HCT116 (cell line): ENCODE measurements at regions not wholly inside any gene's neighbourhood (a gene's known extent, or its start where the extent isn't known, plus 50 kb on each side); places are given as distances from the start of the nearest gene placed in this dataset.

ENCODE experiments used
- ATAC-seq: fragments of 200-7000 bp; cut with Tn5 transposase; 2 replicates; pipeline ENCODE4 v1.9.1; 2020; ENCODE audit warnings: mild to moderate bottlenecking, moderate library complexity
- BruUV-seq: library from RNA; stranded (reverse); fragments of 400-500 nt; replicated peaks from 2 replicates; lab custom pipeline; 2021; lab: Mats Ljungman, UMichigan
- CTCF ChIA-PET: fragments of 300-600 bp; sonication (Branson Sonifier 250); formaldehyde crosslinking; loops from one replicate; lab custom pipeline; 2021; ENCODE audit warnings: antibody characterized with exemption; lab: Charles Lee
- POLR2A ChIA-PET: fragments of 300-600, 350-600 bp; sonication (Branson Sonifier 250); formaldehyde crosslinking; loops from one replicate; lab custom pipeline; 2021; ENCODE audit warnings: antibody characterized with exemption; lab: Charles Lee
- RAD21 ChIA-PET, 2 experiments: fragments of 300-600 bp; sonication (Branson Sonifier 250); formaldehyde crosslinking; loops; one replicate each; lab custom pipeline; 2023; ENCODE audit warnings: low total read pairs in 2 of 2; ENCODE audit not compliant: uncharacterized antibody in 2 of 2, unreplicated experiment in 2 of 2, low non-redundant PET in 1 of 2; lab: Charles Lee
- DNase-seq: peaks from one replicate; pipeline ENCODE4 v3.0.0-alpha.2; 2010; ENCODE audit warnings: low read depth, low spot score
- H2AFZ ChIP-seq: fragments of 200-600 bp; shearing (Covaris generic), sonication (generic); 2 replicates; pipeline ENCODE4 v1.6.1; 2017; ENCODE audit warnings: low read depth, mixed run types, mixed read lengths, antibody characterized with exemption, low read length; ENCODE audit not compliant: poor library complexity, severe bottlenecking
- H3K27ac ChIP-seq: 2 replicates; pipeline ENCODE4 v1.5.1; 2012; ENCODE audit warnings: low read depth, low read length
- H3K27me3 ChIP-seq: fragments of 200-600 bp; sonication (generic); 2 replicates; pipeline ENCODE4 v1.6.1; 2016; ENCODE audit warnings: mixed run types, low read length, mixed read lengths; ENCODE audit not compliant: insufficient read depth
- H3K36me3 ChIP-seq, 2 experiments: fragments of 200-500 bp in 1 of 2; fragments of 200-600 bp in 1 of 2; sonication (Bioruptor generic) in 1 of 2; sonication (generic) in 1 of 2; 2 replicates each; pipeline versions ENCODE4 v1.5.1 to v1.6.1; 2014 to 2016; ENCODE audit warnings: low read length in 2 of 2, inconsistent platforms in 1 of 2, mixed read lengths in 1 of 2, mixed run types in 1 of 2; ENCODE audit not compliant: insufficient read depth in 2 of 2, control insufficient read depth in 1 of 2
- H3K4me1 ChIP-seq, 2 experiments: fragments of 200-600 bp in 1 of 2; sonication (generic) in 1 of 2; 2 replicates each; pipeline versions ENCODE4 v1.5.1 to v1.6.1; 2012 to 2017; ENCODE audit warnings: low read length in 2 of 2, inconsistent platforms in 1 of 2, mild to moderate bottlenecking in 1 of 2, mixed read lengths in 1 of 2, mixed run types in 1 of 2, moderate library complexity in 1 of 2; ENCODE audit not compliant: insufficient read depth in 2 of 2, control insufficient read depth in 1 of 2
- H3K4me2 ChIP-seq: fragments of 200-600 bp; sonication (generic); 2 replicates; pipeline ENCODE4 v1.6.1; 2017; ENCODE audit warnings: mixed run types, low read length, mixed read lengths
- H3K4me3 ChIP-seq, 2 experiments: fragments of 200-600 bp in 1 of 2; sonication (generic) in 1 of 2; replicated peaks in 1 of 2; 2 replicates each; pipeline ENCODE4 v1.5.1; 2011 to 2016; ENCODE audit warnings: low read length in 2 of 2, control low read depth in 1 of 2, low read depth in 1 of 2, mild to moderate bottlenecking in 1 of 2, mixed read lengths in 1 of 2, mixed run types in 1 of 2
- H3K79me2 ChIP-seq: fragments of 200-600 bp; sonication (generic); 2 replicates; pipeline ENCODE4 v1.6.1; 2017; ENCODE audit warnings: mild to moderate bottlenecking, mixed run types, low read length, moderate library complexity, mixed read lengths; ENCODE audit not compliant: insufficient read depth
- H3K9ac ChIP-seq: fragments of 200-600 bp; sonication (generic); 2 replicates; pipeline ENCODE4 v1.6.1; 2016; ENCODE audit warnings: low read length, mixed read lengths
- H3K9me2 ChIP-seq: fragments of 200-600 bp; sonication (generic), shearing (Covaris generic); 2 replicates; pipeline ENCODE4 v1.6.1; 2017; ENCODE audit warnings: mixed run types, mild to moderate bottlenecking, moderate library complexity; ENCODE audit not compliant: insufficient read depth
- H3K9me3 ChIP-seq, 2 experiments: fragments of 200-500 bp in 1 of 2; fragments of 200-600 bp in 1 of 2; sonication (Bioruptor generic) in 1 of 2; sonication (generic) in 1 of 2; 2 replicates each; pipeline ENCODE4 v1.6.1; 2014 to 2017; ENCODE audit warnings: low read length in 2 of 2, mixed read lengths in 2 of 2, inconsistent platforms in 1 of 2, low read depth in 1 of 2, mild to moderate bottlenecking in 1 of 2, mixed run types in 1 of 2, moderate library complexity in 1 of 2; ENCODE audit not compliant: control insufficient read depth in 1 of 2, insufficient read depth in 1 of 2
- H4K20me1 ChIP-seq: fragments of 200-600 bp; sonication (generic), shearing (Covaris generic); 2 replicates; pipeline ENCODE4 v1.6.1; 2017; ENCODE audit warnings: mixed run types, mild to moderate bottlenecking, moderate library complexity; ENCODE audit not compliant: insufficient read depth
- ELF1 ChIP-seq: IDR thresholded peaks from 2 replicates; pipeline ENCODE4 v1.6.1; 2012; ENCODE audit warnings: low read depth, borderline replicate concordance
- EZH2 ChIP-seq: fragments of 200-600 bp; sonication (generic); IDR thresholded peaks from 2 replicates; pipeline ENCODE4 v1.6.1; 2017; ENCODE audit warnings: antibody characterized with exemption, mixed run types
- FOSL1 ChIP-seq: IDR thresholded peaks from 2 replicates; pipeline ENCODE4 v1.6.1; 2012; ENCODE audit warnings: low read depth
- JUND ChIP-seq: IDR thresholded peaks from 2 replicates; pipeline ENCODE4 v1.6.1; 2012
- POLR2A ChIP-seq: IDR thresholded peaks from 2 replicates; pipeline ENCODE4 v1.7.0; 2011; ENCODE audit warnings: borderline replicate concordance; ENCODE audit not compliant: insufficient read depth, insufficient read length; ENCODE audit errors: extremely low read depth
- SRF ChIP-seq: IDR thresholded peaks from 2 replicates; pipeline ENCODE4 v1.6.1; 2012; ENCODE audit warnings: low read depth
- TCF7L2 ChIP-seq: IDR thresholded peaks from 2 replicates; pipeline ENCODE4 v1.7.0; 2011; ENCODE audit warnings: borderline replicate concordance, inconsistent platforms; ENCODE audit not compliant: insufficient read depth, insufficient read length; ENCODE audit errors: extremely low read depth
- ZNF274 ChIP-seq: fragments of 200-500 bp; sonication (Bioruptor generic); IDR thresholded peaks from 2 replicates; pipeline ENCODE4 v1.6.1; 2014; ENCODE audit warnings: mild to moderate bottlenecking, low read depth, low read length, inconsistent platforms
- intact Hi-C: fragments of 100-400 bp; cut with micrococcal nuclease; formaldehyde crosslinking; loops from 2 replicates; pipeline ENCODE4 v1.10.0; 2022
- TF ChIP-seq, protein P1 (sequence below), 3 experiments: fragments of 200-600 bp in 1 of 3; sonication (generic) in 1 of 3; IDR thresholded peaks in 2 of 3; conservative IDR thresholded peaks in 1 of 3; 2 replicates each; pipeline ENCODE4 v1.5.1; 2012 to 2017; ENCODE audit warnings: low read depth in 2 of 3, low read length in 2 of 3, antibody characterized with exemption in 1 of 3, borderline replicate concordance in 1 of 3, control low read depth in 1 of 3, mild to moderate bottlenecking in 1 of 3, mixed read lengths in 1 of 3, mixed run types in 1 of 3, moderate library complexity in 1 of 3; ENCODE audit not compliant: insufficient read depth in 1 of 3
- TF ChIP-seq, protein P2 (sequence below): IDR thresholded peaks from 2 replicates; pipeline ENCODE4 v1.6.1; 2012

DNA sequence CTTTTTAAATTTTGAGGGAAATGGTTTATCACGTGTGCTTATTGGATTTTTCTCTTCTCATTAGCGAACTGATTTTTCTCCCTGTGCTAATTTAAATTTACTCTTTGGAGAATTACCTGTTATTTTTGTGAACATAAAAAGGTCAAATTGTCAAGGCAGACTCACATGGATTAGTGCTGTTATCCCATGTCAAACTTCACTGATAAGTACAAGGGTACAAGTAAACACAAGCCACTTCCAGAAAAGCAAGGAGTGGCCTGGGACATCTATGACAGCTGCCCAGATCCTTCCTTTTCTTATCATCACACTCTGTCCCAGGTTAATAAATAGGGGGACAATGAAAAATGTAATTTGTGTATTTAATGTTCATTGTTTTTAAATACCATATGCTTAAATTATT, 901.2 kb downstream of the LTN1 start:
- ChIA-PET CTCF (no interaction called here), POLR2A (no interaction called here), RAD21 (no interaction called here)
- TF ChIP-seq SRF (no peak), EZH2 (no peak)
- ATAC-seq (no peak), DNase-seq (no peak)
- Histone ChIP-seq H3K9me2 (no peaks in the 10 kb centered on the region), H3K27me3 (no peaks in the 10 kb centered on the region), H3K4me1 (no peaks in the 10 kb centered on the region), H3K9ac (no peak overlapping the region), H3K4me2 (no peak overlapping the region), H3K36me3 (no peaks in the 10 kb centered on the region), H3K9me3 (no peaks in the 10 kb centered on the region; a peak in 2 of 4 replicates), H3K79me2 (no peaks in the 10 kb centered on the region), H4K20me1 (no peaks in the 10 kb centered on the region), H3K27ac (no peak overlapping the region), H3K4me3 (no peak overlapping the region), H2AFZ (no peak overlapping the region)
- no TSS peak for BruUV-seq
- intact Hi-C loops: no loop called here

DNA sequence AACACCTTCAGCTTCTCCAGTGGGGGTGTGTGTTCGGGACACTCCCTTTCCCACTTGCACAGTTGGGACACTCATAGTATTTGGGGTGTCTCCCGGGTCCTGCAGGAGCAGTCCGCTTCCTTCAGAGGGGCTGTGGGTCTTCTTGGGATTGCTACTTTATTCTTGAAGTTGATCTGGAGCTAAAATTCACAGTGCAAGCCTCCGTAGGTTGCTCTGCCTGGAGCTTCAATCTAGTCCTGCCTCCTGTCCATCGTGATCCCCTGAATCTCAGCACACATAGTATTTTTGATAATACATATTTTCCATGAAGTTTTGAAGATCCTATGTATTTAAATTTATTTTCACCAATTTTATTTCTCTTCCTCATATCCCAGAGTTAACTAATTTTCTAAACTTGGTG, 902.1 kb downstream of the LTN1 start:
- H3K79me2 ChIP-seq: no peaks in the 10 kb centered on the region
- TF ChIP-seq ZNF274 (no peak), FOSL1 (no peak), ELF1 (no peak), EZH2 (no peak), TCF7L2 (no peak), POLR2A (no peak), JUND (no peak)
- TF ChIP-seq, protein P1, sequence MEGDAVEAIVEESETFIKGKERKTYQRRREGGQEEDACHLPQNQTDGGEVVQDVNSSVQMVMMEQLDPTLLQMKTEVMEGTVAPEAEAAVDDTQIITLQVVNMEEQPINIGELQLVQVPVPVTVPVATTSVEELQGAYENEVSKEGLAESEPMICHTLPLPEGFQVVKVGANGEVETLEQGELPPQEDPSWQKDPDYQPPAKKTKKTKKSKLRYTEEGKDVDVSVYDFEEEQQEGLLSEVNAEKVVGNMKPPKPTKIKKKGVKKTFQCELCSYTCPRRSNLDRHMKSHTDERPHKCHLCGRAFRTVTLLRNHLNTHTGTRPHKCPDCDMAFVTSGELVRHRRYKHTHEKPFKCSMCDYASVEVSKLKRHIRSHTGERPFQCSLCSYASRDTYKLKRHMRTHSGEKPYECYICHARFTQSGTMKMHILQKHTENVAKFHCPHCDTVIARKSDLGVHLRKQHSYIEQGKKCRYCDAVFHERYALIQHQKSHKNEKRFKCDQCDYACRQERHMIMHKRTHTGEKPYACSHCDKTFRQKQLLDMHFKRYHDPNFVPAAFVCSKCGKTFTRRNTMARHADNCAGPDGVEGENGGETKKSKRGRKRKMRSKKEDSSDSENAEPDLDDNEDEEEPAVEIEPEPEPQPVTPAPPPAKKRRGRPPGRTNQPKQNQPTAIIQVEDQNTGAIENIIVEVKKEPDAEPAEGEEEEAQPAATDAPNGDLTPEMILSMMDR (IDR thresholded peaks at IDR 0.05 in 2 of 3, conservative IDR thresholded peaks at IDR 0.05 in 1 of 3; ENCODE audit: borderline replicate concordance in 1 of 3, insufficient read depth in 1 of 3, low read depth in 2 of 3, low read length in 2 of 3): no peak
- TF ChIP-seq, protein P2, sequence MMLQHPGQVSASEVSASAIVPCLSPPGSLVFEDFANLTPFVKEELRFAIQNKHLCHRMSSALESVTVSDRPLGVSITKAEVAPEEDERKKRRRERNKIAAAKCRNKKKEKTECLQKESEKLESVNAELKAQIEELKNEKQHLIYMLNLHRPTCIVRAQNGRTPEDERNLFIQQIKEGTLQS: no peak
- H2AFZ ChIP-seq: no peak overlapping the region
- H3K9ac ChIP-seq: no peak overlapping the region
- intact Hi-C loops: no loop called here
- no peak for ATAC-seq
- CTCF ChIA-PET: no interaction called here
- no peak overlapping the region for H3K27ac ChIP-seq
- RAD21 ChIA-PET: no interaction called here
- DNase-seq: no peak
- no peak overlapping the region for H3K4me3 ChIP-seq
- H3K4me1 ChIP-seq: no peaks in the 10 kb centered on the region
- H3K9me3 ChIP-seq: no peaks in the 10 kb centered on the region; a peak in 2 of 4 replicates
- H4K20me1 ChIP-seq: no peaks in the 10 kb centered on the region
- H3K4me2 ChIP-seq: no peak overlapping the region
- H3K27me3 ChIP-seq: no peaks in the 10 kb centered on the region
- POLR2A ChIA-PET: no interaction called here
- H3K36me3 ChIP-seq: no peaks in the 10 kb centered on the region
- no peaks in the 10 kb centered on the region for H3K9me2 ChIP-seq
- BruUV-seq: no TSS peak
